ENCODE measurements at regions not wholly inside any gene's neighbourhood (a gene's known extent, or its start where the extent isn't known, plus 50 kb on each side); places are given as distances from the start of the nearest gene placed in this dataset.

- TF ChIP-seq CTCF (optimal IDR thresholded peaks at IDR 0.05 in 1 of 3, IDR thresholded peaks at IDR 0.05 in 1 of 3, conservative IDR thresholded peaks at IDR 0.05 in 1 of 3; ENCODE audit: extremely low read depth in 1 of 3, insufficient read depth in 2 of 3, low read length in 3 of 3) (no peak), EZH2 (IDR thresholded peaks at IDR 0.05; ENCODE audit: low read length) (no peak)
Measured at GRCh38 chr15:62790546-62790945, 252.0 kb upstream of the TPM1 start.

Data from keratinocyte (primary cell).